NCI-H1092 (cell line): ENCODE measurements at regions not wholly inside any gene's neighbourhood (a gene's known extent, or its start where the extent isn't known, plus 50 kb on each side); places are given as distances from the start of the nearest gene placed in this dataset.
"Not testable (repeated sequence)": the region's sequence is repeated elsewhere in the genome, so short reads cannot be mapped to it uniquely, and the experiment has no call there.

Experiments
- DNase-seq: peaks from one replicate; lab custom pipeline; 2025; lab: John Stamatoyannopoulos, UW

DNA sequence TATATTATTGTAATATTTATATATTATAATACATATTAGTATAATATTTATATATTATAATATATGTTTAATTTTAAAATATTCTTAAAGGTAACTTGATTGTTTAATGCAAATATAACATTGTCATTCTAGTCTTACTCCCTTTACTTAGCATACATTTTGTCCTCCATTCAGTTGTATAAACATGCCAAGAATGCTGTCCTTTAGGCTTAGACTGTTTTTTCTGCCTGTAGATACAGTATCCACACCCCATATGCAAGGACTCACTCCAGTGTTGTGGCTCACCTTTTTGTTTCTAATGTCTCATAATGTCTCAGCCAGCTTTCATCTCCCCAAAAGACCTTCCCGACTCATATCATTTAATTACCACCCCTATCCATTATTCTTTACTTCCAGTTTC lies 2110.0 kb downstream of the PCDH7 start:
- DNase-seq = no peak

GRCh38 chr4:32831104-32831503 lies 2110.9 kb downstream of the PCDH7 start:
- DNase-seq = no peak

- no peak for DNase-seq
Measured at GRCh38 chr4:32840461-32841189, 2120.5 kb downstream of the PCDH7 start.

- DNase-seq = no peak
Measured at GRCh38 chr4:32841217-32841616, 2121.0 kb downstream of the PCDH7 start.

- no peak for DNase-seq
Measured at GRCh38 chr4:32847461-32847860, 2127.3 kb downstream of the PCDH7 start.

DNA sequence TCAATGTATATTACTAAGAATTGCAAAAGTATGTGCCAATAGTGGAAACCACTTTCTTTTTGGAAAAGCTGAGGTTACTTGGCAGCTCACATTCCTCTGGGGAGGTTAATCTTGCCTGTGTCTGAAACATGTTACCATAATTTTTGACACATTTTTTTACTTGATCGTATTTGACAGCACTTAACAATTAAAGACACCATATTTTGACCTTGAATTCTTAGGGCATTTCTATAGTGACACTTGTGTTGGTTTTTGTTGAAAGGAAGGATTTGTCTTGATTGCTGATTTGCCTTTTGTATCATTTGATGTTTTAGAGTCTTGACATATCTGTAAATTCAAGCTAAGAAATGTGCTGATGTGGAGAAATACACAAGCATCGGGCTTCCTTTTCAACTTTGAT lies 2135.5 kb downstream of the PCDH7 start:
- no peak for DNase-seq

DNA sequence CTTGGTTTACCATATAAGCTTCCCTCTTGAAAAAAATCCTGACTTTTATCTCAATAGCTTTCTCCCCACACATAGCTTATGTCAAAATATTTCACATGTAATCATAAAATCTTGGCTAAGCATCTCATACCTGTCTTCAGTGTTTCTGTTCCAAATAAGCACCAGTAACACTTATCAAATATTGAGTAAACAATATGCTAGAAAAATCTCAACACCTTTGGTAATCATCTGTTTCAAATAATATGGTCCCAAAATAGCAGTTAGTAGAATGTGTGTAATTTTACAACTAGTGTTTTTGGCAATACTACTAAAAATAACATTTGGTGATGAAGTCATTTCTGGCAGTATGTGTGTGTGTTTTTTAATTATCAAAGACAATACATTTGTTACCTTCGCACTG lies 2138.2 kb downstream of the PCDH7 start:
- no peak for DNase-seq

DNA sequence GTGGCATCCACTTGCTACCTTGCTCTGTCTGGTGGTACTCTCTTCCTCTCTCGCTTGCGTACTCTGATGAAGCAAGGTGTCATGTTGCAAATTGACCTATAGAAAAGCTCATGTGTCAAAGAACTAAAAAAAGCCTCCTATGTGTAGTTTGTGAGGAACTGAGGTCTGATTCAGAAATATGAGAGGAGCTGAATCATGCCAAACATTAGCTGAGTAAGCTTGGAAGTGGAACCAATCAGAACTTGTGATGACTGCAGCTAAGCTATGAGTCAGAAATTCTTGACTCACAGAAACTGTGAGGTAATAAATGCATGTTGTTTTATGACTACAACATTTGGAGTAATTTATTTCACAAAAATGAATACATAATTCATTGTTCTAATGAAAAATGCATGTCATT lies 2138.8 kb downstream of the PCDH7 start:
- DNase-seq = no peak

- DNase-seq = no peak
Measured at GRCh38 chr4:32864713-32865351, 2144.7 kb downstream of the PCDH7 start.

GRCh38 chr4:32876546-32876945 lies 2156.4 kb downstream of the PCDH7 start:
- no peak for DNase-seq

DNA sequence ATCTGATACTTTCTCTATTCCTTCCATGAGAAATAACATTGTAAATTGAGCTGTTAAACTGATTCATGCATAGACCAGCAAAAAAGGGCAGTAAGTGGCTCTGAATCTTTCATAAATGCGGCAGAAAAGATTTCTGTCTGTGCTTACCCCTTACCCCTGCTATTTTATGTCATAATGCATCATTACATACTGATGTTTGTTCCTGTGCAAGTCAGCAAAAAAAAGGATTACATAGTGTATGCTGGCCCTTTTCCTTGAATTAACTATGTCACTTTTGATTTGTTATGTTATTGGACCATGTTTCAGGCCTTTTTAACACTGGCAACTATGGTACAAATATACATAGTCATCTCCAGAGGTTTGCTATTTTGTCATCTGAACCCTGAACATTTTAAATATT lies 2159.7 kb downstream of the PCDH7 start:
- no peak for DNase-seq

GRCh38 chr4:32884198-32884597 lies 2164.0 kb downstream of the PCDH7 start:
- DNase-seq = no peak

DNA sequence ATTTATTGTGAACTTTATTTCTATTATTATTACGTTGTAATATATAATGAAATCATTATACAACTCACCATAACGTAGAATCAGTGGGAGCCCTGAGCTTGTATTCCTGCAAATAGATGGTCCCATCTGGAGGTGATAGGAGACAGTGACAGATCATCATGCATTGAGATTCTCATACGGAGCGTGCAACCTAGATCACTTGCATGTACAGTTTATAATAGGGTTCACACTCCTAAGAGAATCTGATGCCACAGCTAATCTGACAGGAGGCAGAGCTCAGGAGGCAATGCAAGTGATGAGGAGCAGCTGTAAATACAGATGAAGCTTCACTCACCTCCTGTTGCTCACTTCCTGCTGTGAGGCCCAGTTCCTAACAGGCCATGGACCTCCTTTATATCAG lies 2170.2 kb downstream of the PCDH7 start:
- no peak for DNase-seq

- DNase-seq = no peak
Measured at GRCh38 chr4:32909053-32909452, 2188.9 kb downstream of the PCDH7 start.

GRCh38 chr4:32909736-32910135 lies 2189.6 kb downstream of the PCDH7 start:
- DNase-seq = no peak

GRCh38 chr4:32917586-32917985 lies 2197.4 kb downstream of the PCDH7 start:
- no peak for DNase-seq

DNA sequence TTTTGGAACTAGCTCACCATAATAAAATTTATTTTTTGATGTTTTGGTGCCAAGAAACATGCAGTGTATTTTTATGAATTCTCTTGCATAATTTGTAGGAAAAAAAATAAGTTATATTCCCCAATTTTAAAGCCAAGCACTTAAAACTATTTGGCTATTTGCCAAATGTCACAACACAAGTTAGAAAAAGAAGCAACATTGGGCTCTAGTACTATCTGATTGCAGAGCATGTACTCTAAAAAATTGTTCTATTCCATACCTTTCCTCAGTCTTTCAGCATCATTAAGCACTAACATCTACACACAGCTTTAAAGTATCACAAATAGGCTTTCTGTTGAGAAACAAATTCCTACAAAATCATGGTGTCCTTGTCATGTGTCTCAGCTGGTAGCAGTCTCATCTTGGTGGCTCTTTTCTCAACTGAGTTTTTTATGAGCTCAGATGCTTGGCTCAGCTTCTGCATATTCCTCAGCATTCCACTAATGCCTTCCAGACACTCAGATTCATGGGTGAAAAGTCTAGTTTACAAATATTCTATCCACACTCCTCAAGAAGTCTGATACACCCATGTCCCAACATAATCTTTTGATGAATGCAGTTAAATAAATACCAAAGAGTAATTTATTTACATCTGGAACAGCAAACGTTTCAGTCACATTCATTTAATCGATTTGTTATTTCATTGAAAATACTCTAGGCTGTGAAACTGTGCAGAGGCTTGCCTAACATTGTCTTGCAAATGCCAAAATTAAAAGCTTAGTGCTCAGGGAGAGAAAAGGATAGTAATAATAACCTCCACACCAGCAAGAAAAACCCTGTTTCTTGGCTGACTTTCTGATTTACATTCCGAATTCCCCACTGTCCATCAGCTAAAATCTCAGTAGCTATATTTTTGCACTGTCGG lies 2209.9 kb downstream of the PCDH7 start:
- no peak for DNase-seq

- no peak for DNase-seq
Measured at GRCh38 chr4:32930700-32931099, 2210.5 kb downstream of the PCDH7 start.

- no peak for DNase-seq
Measured at GRCh38 chr4:32931475-32931874, 2211.3 kb downstream of the PCDH7 start.

DNA sequence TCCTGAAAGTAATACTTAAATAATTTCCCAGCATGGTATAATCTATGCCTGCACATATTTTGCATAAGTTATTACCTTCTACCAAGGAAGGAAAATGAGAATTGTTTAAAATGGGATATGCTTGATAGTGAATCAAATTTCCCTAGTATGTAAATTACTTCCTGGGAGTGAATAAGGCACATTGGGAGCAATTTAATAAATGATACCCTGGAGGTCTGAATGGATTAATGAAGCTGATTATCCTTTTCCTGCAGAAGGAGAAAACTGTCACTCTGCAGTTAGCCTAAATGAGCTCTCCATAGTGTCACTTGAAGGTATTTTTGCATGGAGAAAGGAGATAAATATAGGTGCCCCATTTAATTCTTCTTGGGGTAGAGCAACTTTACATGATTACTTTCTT lies 2212.0 kb downstream of the PCDH7 start:
- DNase-seq = no peak

- DNase-seq = not testable (repeated sequence)
Measured at GRCh38 chr4:32939222-32939621, 2219.1 kb downstream of the PCDH7 start.

GRCh38 chr4:32950866-32951265 lies 2230.7 kb downstream of the PCDH7 start:
- DNase-seq = no peak

GRCh38 chr4:32958586-32958985 lies 2238.4 kb downstream of the PCDH7 start:
- no peak for DNase-seq
